NCI-H2107 treated with DMSO at 0.1 percent for 48 hours (cell line): ENCODE measurements at regions not wholly inside any gene's neighbourhood (a gene's known extent, or its start where the extent isn't known, plus 50 kb on each side); places are given as distances from the start of the nearest gene placed in this dataset.

ENCODE experiments used
- DNase-seq: peaks from one replicate; lab custom pipeline; 2025; ENCODE audit not compliant: unreplicated experiment; lab: John Stamatoyannopoulos, UW

GRCh38 chr12:73330584-73331351 lies 1058.6 kb downstream of the TRHDE start:
- DNase-seq, result no peak

GRCh38 chr12:73341559-73342247 lies 1069.5 kb downstream of the TRHDE start:
- no peak for DNase-seq

GRCh38 chr12:73342733-73343132 lies 1070.6 kb downstream of the TRHDE start:
- DNase-seq, result no peak

- DNase-seq, result no peak
Measured at GRCh38 chr12:73352826-73353225, 1080.7 kb downstream of the TRHDE start.

- DNase-seq, result no peak
Measured at GRCh38 chr12:73361156-73361863, 1089.1 kb downstream of the TRHDE start.

- no peak for DNase-seq
Measured at GRCh38 chr12:73361864-73362230, 1089.7 kb downstream of the TRHDE start.

GRCh38 chr12:73362666-73363065 lies 1090.5 kb downstream of the TRHDE start:
- no peak for DNase-seq

GRCh38 chr12:73372856-73373255 lies 1100.7 kb downstream of the TRHDE start:
- DNase-seq, result no peak

GRCh38 chr12:73374360-73374759 lies 1102.2 kb downstream of the TRHDE start:
- DNase-seq, result no peak

- DNase-seq, result no peak
Measured at GRCh38 chr12:73383584-73384222, 1111.5 kb downstream of the TRHDE start.

- no peak for DNase-seq
Measured at GRCh38 chr12:73384592-73384991, 1112.4 kb downstream of the TRHDE start.

- DNase-seq, result no peak
Measured at GRCh38 chr12:73390261-73390660, 1118.1 kb downstream of the TRHDE start.

GRCh38 chr12:73413051-73413450 lies 1124.6 kb upstream of the ATXN7L3B start:
- DNase-seq, result no peak

GRCh38 chr12:73413974-73414373 lies 1123.7 kb upstream of the ATXN7L3B start:
- no peak for DNase-seq

GRCh38 chr12:73414926-73415325 lies 1122.7 kb upstream of the ATXN7L3B start:
- no peak for DNase-seq

- DNase-seq, result no peak
Measured at GRCh38 chr12:73418541-73418940, 1119.1 kb upstream of the ATXN7L3B start.

GRCh38 chr12:73421832-73422231 lies 1115.8 kb upstream of the ATXN7L3B start:
- no peak for DNase-seq

GRCh38 chr12:73424484-73424883 lies 1113.2 kb upstream of the ATXN7L3B start:
- DNase-seq, result no peak

GRCh38 chr12:73445658-73446324 lies 1091.8 kb upstream of the ATXN7L3B start:
- DNase-seq, result no peak

- DNase-seq, result no peak
Measured at GRCh38 chr12:73452672-73453469, 1084.8 kb upstream of the ATXN7L3B start.
